Lower lobe of right lung (tissue), 2 donors: ENCODE measurements at regions not wholly inside any gene's neighbourhood (a gene's known extent, or its start where the extent isn't known, plus 50 kb on each side); places are given as distances from the start of the nearest gene placed in this dataset.

Source experiments
- ATAC-seq, 2 donors: fragments of 200-7000 bp; cut with Tn5 transposase; one replicate each; pipeline ENCODE4 v1.9.1; 2020 to 2022; ENCODE audit warnings: mild to moderate bottlenecking in 2 of 2, moderate library complexity in 2 of 2
- DNase-seq: peaks from one replicate; pipeline ENCODE4 v3.0.0-alpha.2; 2020
- H3K27ac ChIP-seq: fragments of 200-600 bp; one replicate; pipeline ENCODE4 v1.8.0; 2022
- H3K27me3 ChIP-seq: fragments of 200-600 bp; one replicate; pipeline ENCODE4 v1.8.0; 2022; ENCODE audit warnings: low read depth
- H3K36me3 ChIP-seq: fragments of 200-600 bp; one replicate; pipeline ENCODE4 v1.8.0; 2022; ENCODE audit warnings: mild to moderate bottlenecking
- H3K4me1 ChIP-seq: fragments of 200-600 bp; one replicate; pipeline ENCODE4 v1.8.0; 2022
- H3K4me3 ChIP-seq: fragments of 200-600 bp; one replicate; pipeline ENCODE4 v1.8.0; 2022; ENCODE audit warnings: mild to moderate bottlenecking
- H3K9me3 ChIP-seq: fragments of 200-600 bp; one replicate; pipeline ENCODE4 v1.8.0; 2022
- CTCF ChIP-seq: fragments of 200-600 bp; IDR thresholded peaks from one replicate; pipeline ENCODE4 v1.8.0; 2022; ENCODE audit warnings: antibody characterized with exemption, mild to moderate bottlenecking
- intact Hi-C: fragments of 100-400 bp; cut with DNase I; formaldehyde crosslinking; loops from one replicate; pipeline ENCODE4 v1.11.0; 2022
- donor health status: DM: no; HTN: yes; CAD: no; lungs with severe emphysema.

- ATAC-seq, result no peak
- TF ChIP-seq CTCF, result no peak
Measured at GRCh38 chr1:222370081-222370912, 177.6 kb downstream of the HHIPL2 start.

GRCh38 chr1:222369148-222369547 lies 178.8 kb downstream of the HHIPL2 start:
- H3K4me3 ChIP-seq, result no peak overlapping the region
- no peak for TF ChIP-seq CTCF
- no peaks in the 10 kb centered on the region for H3K27me3 ChIP-seq
- H3K9me3 ChIP-seq, result no peaks in the 10 kb centered on the region
- H3K4me1 ChIP-seq, result no peaks in the 10 kb centered on the region
- no peak overlapping the region for H3K27ac ChIP-seq
- ATAC-seq (no peak), DNase-seq (no peak)
- no peaks in the 10 kb centered on the region for H3K36me3 ChIP-seq
- intact Hi-C loops, result no loop called here

More at GRCh38 chr1:222370081-222370912, 177.6 kb downstream of the HHIPL2 start:
- DNase-seq, result no peak
- no peaks in the 10 kb centered on the region for H3K4me1 ChIP-seq
- no peaks in the 10 kb centered on the region for H3K9me3 ChIP-seq
- H3K27ac ChIP-seq, result no peak overlapping the region
- no peaks in the 10 kb centered on the region for H3K36me3 ChIP-seq
- no peak overlapping the region for H3K4me3 ChIP-seq
- no peaks in the 10 kb centered on the region for H3K27me3 ChIP-seq
- intact Hi-C loops, result no loop called here

DNA sequence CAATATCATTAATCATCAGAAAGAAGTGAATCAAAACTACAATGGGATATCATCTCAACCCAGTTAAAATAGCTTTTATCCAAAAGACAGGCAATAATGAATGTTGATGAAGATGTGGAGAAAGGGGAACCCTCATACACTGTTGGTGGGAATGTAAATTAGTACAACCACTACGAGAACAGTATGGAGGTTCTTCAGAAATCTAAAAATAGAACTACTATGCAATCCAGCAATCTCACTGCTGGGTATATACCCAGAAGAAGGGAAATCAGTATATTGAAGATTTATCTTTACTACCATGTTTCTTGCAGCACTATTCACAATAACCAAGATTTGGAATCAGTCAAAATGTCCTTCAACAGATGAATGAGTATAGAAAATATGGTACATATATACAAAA lies 189.8 kb downstream of the HHIPL2 start:
- ATAC-seq (no peak), DNase-seq (no peak)
- no peaks in the 10 kb centered on the region for H3K27me3 ChIP-seq
- H3K9me3 ChIP-seq, result no peaks in the 10 kb centered on the region
- no peaks in the 10 kb centered on the region for H3K36me3 ChIP-seq
- no peak overlapping the region for H3K4me3 ChIP-seq
- intact Hi-C loops, result no loop called here
- no peak for TF ChIP-seq CTCF
- no peak overlapping the region for H3K27ac ChIP-seq
- H3K4me1 ChIP-seq, result no peaks in the 10 kb centered on the region

- H3K4me3 ChIP-seq, result no peak overlapping the region
- DNase-seq, result no peak
- H3K27me3 ChIP-seq, result no peaks in the 10 kb centered on the region
- TF ChIP-seq CTCF, result no peak
- no peaks in the 10 kb centered on the region for H3K9me3 ChIP-seq
- H3K27ac ChIP-seq, result no peak overlapping the region
- ATAC-seq, result no peak
- no peaks in the 10 kb centered on the region for H3K36me3 ChIP-seq
- intact Hi-C loops, result no loop called here
- H3K4me1 ChIP-seq, result no peaks in the 10 kb centered on the region
Measured at GRCh38 chr1:222357252-222357651, 190.7 kb downstream of the HHIPL2 start.

- no peaks in the 10 kb centered on the region for H3K27me3 ChIP-seq
- H3K4me3 ChIP-seq, result no peak overlapping the region
- TF ChIP-seq CTCF, result no peak
- ATAC-seq, result no peak
- no peaks in the 10 kb centered on the region for H3K9me3 ChIP-seq
- no peak overlapping the region for H3K27ac ChIP-seq
- H3K4me1 ChIP-seq, result no peaks in the 10 kb centered on the region
- H3K36me3 ChIP-seq, result no peaks in the 10 kb centered on the region
- intact Hi-C loops, result no loop called here
- no peak for DNase-seq
Measured at GRCh38 chr1:222347627-222348026, 200.3 kb downstream of the HHIPL2 start.
